ENCODE measurements at regions not wholly inside any gene's neighbourhood (a gene's known extent, or its start where the extent isn't known, plus 50 kb on each side); places are given as distances from the start of the nearest gene placed in this dataset.

GRCh38 chr18:9016633-9017166, 85.8 kb upstream of the NDUFV2 start:
- TF ChIP-seq ZNF426 (tag by site-specific recombination; IDR thresholded peaks at IDR 0.05) (no peak), CTCF (tag by site-specific recombination; IDR thresholded peaks at IDR 0.05) (no peak), ZNF600 (tag by site-specific recombination; IDR thresholded peaks at IDR 0.05) (no peak), ZNF510 (tag by site-specific recombination; IDR thresholded peaks at IDR 0.05; ENCODE audit: insufficient replicate concordance) (no peak), SETDB1 (IDR thresholded peaks at IDR 0.05; ENCODE audit: insufficient read length, low read length) (no peak), ZNF571 (tag by site-specific recombination; IDR thresholded peaks at IDR 0.05) (no peak), ZSCAN5A (tag by site-specific recombination; IDR thresholded peaks at IDR 0.05) (no peak), GLI4 (tag by site-specific recombination; IDR thresholded peaks at IDR 0.05) (no peak), ZNF549 (tag by site-specific recombination; IDR thresholded peaks at IDR 0.05) (no peak), SALL2 (tag by site-specific recombination; IDR thresholded peaks at IDR 0.05; ENCODE audit: borderline replicate concordance) (no peak), BCL11B (tag by site-specific recombination; IDR thresholded peaks at IDR 0.05; ENCODE audit: low read depth) (no peak)
